HEK293 (cell line): ENCODE measurements at regions not wholly inside any gene's neighbourhood (a gene's known extent, or its start where the extent isn't known, plus 50 kb on each side); places are given as distances from the start of the nearest gene placed in this dataset.

Experiments
- CTCF ChIA-PET: fragments of 350-600 bp; formaldehyde crosslinking; extraction: SDS; loops from one replicate; lab custom pipeline; 2021; ENCODE audit warnings: antibody characterized with exemption; lab: Yijun Ruan, JAX
- POLR2A ChIA-PET: fragments of 300-600 bp; formaldehyde crosslinking; extraction: SDS; loops from one replicate; lab custom pipeline; 2020; ENCODE audit warnings: antibody characterized with exemption, inconsistent platforms; lab: Yijun Ruan, JAX
- H3K27ac ChIP-seq: fragments of 200-500 bp; sonication (Bioruptor generic); 2 replicates; pipeline ENCODE4 v1.5.1; 2014; ENCODE audit warnings: low read depth, low read length, control low read depth, inconsistent platforms; ENCODE audit errors: extremely low read depth
- H3K36me3 ChIP-seq, 2 experiments: fragments of 200-500 bp in 1 of 2; sonication (Bioruptor generic) in 1 of 2; 1 replicate in 1 of 2; 2 replicates in 1 of 2; pipeline ENCODE4 v1.5.1; 2014 to 2017; ENCODE audit warnings: inconsistent platforms in 2 of 2, low read length in 2 of 2; ENCODE audit not compliant: control insufficient read depth in 2 of 2, insufficient read depth in 1 of 2
- H3K4me1 ChIP-seq: fragments of 200-500 bp; sonication (Bioruptor generic); 2 replicates; pipeline ENCODE4 v1.5.1; 2014; ENCODE audit warnings: mild to moderate bottlenecking, low read length, inconsistent platforms; ENCODE audit not compliant: control insufficient read depth, insufficient read depth
- H3K4me3 ChIP-seq: 2 replicates; pipeline ENCODE4 v1.5.1; 2011; ENCODE audit warnings: low read depth, mild to moderate bottlenecking, control low read depth, low read length, moderate library complexity
- H3K9me3 ChIP-seq: fragments of 200-500 bp; sonication (Bioruptor generic); 2 replicates; pipeline ENCODE4 v1.5.1; 2014; ENCODE audit warnings: low read depth, low read length, inconsistent platforms; ENCODE audit not compliant: control insufficient read depth, insufficient read depth
- SETDB1 ChIP-seq: IDR thresholded peaks from one replicate; pipeline ENCODE4 v1.6.1; 2017; ENCODE audit warnings: mild to moderate bottlenecking, low read length, moderate library complexity, mixed read lengths; ENCODE audit not compliant: insufficient read length
- ZBTB7A ChIP-seq: fragments of 450-650 bp; formaldehyde crosslinking; IDR thresholded peaks from 2 replicates; pipeline ENCODE4 v1.5.1; 2016; ENCODE audit warnings: low read depth, missing biosample characterization, missing genetic modification characterization
- ZNF10 ChIP-seq: fragments of 450-650 bp; formaldehyde crosslinking; IDR thresholded peaks from 2 replicates; pipeline ENCODE4 v1.5.1; 2017; ENCODE audit warnings: missing biosample characterization, missing genetic modification characterization
- ZNF169 ChIP-seq: fragments of 450-650 bp; formaldehyde crosslinking; IDR thresholded peaks from 2 replicates; pipeline ENCODE4 v1.5.1; 2016; ENCODE audit warnings: missing biosample characterization, missing genetic modification characterization
- ZNF202 ChIP-seq: fragments of 450-650 bp; formaldehyde crosslinking; IDR thresholded peaks from 2 replicates; pipeline ENCODE4 v1.5.1; 2016; ENCODE audit warnings: missing biosample characterization, missing genetic modification characterization, borderline replicate concordance
- ZNF366 ChIP-seq: fragments of 450-650 bp; formaldehyde crosslinking; conservative IDR thresholded peaks from 2 replicates; pipeline ENCODE4 v1.5.1; 2016; ENCODE audit warnings: missing biosample characterization, missing genetic modification characterization
- ZNF473 ChIP-seq: fragments of 450-650 bp; formaldehyde crosslinking; IDR thresholded peaks from 2 replicates; pipeline ENCODE4 v1.5.1; 2017; ENCODE audit warnings: missing biosample characterization, missing genetic modification characterization
- ZNF48 ChIP-seq: fragments of 450-650 bp; formaldehyde crosslinking; IDR thresholded peaks from 2 replicates; pipeline ENCODE4 v1.5.1; 2016; ENCODE audit warnings: missing biosample characterization, missing genetic modification characterization
- ZNF521 ChIP-seq: fragments of 450-650 bp; formaldehyde crosslinking; IDR thresholded peaks from 2 replicates; pipeline ENCODE4 v1.5.1; 2017; ENCODE audit warnings: missing biosample characterization, mild to moderate bottlenecking, missing genetic modification characterization
- ZNF560 ChIP-seq: fragments of 450-650 bp; formaldehyde crosslinking; IDR thresholded peaks from 2 replicates; pipeline ENCODE4 v1.5.1; 2017; ENCODE audit warnings: missing biosample characterization, missing genetic modification characterization, borderline replicate concordance
- ZNF571 ChIP-seq: fragments of 450-650 bp; formaldehyde crosslinking; IDR thresholded peaks from 2 replicates; pipeline ENCODE4 v1.5.0; 2017; ENCODE audit warnings: missing biosample characterization, missing genetic modification characterization
- ZNF658 ChIP-seq: fragments of 450-650 bp; formaldehyde crosslinking; IDR thresholded peaks from 2 replicates; pipeline ENCODE4; 2016; ENCODE audit warnings: missing biosample characterization, missing genetic modification characterization
- ZNF837 ChIP-seq: fragments of 450-650 bp; formaldehyde crosslinking; IDR thresholded peaks from 2 replicates; pipeline ENCODE4 v1.5.1; 2016; ENCODE audit warnings: missing biosample characterization, missing genetic modification characterization
- ZXDB ChIP-seq: fragments of 450-650 bp; formaldehyde crosslinking; IDR thresholded peaks from 2 replicates; pipeline ENCODE4 v1.5.1; 2016; ENCODE audit warnings: missing biosample characterization, missing genetic modification characterization
- TF ChIP-seq, protein P1 (sequence below): fragments of 450-650 bp; formaldehyde crosslinking; IDR thresholded peaks from 2 replicates; pipeline ENCODE4 v1.5.1; 2016; ENCODE audit warnings: missing biosample characterization, missing genetic modification characterization
- TF ChIP-seq, protein P2 (sequence below): fragments of 450-650 bp; formaldehyde crosslinking; IDR thresholded peaks from 2 replicates; pipeline ENCODE4 v1.5.1; 2016; ENCODE audit warnings: missing biosample characterization, missing genetic modification characterization
- TF ChIP-seq, protein P3 (sequence below): fragments of 450-650 bp; formaldehyde crosslinking; IDR thresholded peaks from 2 replicates; pipeline ENCODE4 v1.5.1; 2016; ENCODE audit warnings: missing biosample characterization, missing genetic modification characterization
- TF ChIP-seq, protein P4 (sequence below): fragments of 450-650 bp; formaldehyde crosslinking; IDR thresholded peaks from 2 replicates; pipeline ENCODE4 v1.5.1; 2016; ENCODE audit warnings: missing biosample characterization, missing genetic modification characterization, low read depth
- TF ChIP-seq, protein P5 (sequence below): fragments of 450-650 bp; formaldehyde crosslinking; IDR thresholded peaks from 2 replicates; pipeline ENCODE4 v1.5.1; 2017; ENCODE audit warnings: missing biosample characterization, missing genetic modification characterization
- TF ChIP-seq, protein P6 (sequence below): fragments of 450-650 bp; formaldehyde crosslinking; IDR thresholded peaks from 2 replicates; pipeline ENCODE4 v1.5.1; 2017; ENCODE audit warnings: missing biosample characterization, missing genetic modification characterization

DNA sequence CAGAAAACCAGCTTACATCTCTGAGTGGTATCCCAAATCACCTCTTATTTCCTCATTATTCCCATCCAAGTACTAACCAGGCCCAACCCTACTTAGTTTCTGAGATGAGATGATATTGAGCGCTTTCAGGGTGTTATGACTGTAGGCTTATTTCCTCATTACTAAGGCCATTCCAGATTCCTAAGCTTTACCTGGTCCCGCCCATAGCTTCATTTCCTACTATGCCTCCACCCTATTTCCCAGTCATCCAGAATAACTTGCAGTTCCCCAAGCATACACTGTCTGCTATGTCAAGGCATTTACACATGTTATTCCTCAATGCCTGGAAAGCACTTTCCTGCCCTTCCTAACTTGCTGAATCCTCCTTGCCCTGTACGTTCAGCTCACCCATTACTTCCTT, 79.3 kb upstream of the SPAG17 start:
- no peak overlapping the region for H3K4me3 ChIP-seq
- CTCF ChIA-PET: no interaction called here
- no peak for TF ChIP-seq ZNF658
- TF ChIP-seq, protein P1, sequence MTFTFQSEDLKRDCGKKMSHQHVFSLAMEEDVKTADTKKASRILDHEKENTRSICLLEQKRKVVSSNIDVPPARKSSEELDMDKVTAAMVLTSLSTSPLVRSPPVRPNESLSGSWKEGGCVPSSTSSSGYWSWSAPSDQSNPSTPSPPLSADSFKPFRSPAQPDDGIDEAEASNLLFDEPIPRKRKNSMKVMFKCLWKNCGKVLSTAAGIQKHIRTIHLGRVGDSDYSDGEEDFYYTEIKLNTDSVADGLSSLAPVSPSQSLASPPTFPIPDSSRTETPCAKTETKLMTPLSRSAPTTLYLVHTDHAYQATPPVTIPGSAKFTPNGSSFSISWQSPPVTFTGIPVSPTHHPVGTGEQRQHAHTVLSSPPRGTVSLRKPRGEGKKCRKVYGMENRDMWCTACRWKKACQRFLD: no peak
- no peak for TF ChIP-seq ZNF10 (tag by site-specific recombination)
- TF ChIP-seq ZNF473 (tag by site-specific recombination): no peak
- TF ChIP-seq, protein P2, sequence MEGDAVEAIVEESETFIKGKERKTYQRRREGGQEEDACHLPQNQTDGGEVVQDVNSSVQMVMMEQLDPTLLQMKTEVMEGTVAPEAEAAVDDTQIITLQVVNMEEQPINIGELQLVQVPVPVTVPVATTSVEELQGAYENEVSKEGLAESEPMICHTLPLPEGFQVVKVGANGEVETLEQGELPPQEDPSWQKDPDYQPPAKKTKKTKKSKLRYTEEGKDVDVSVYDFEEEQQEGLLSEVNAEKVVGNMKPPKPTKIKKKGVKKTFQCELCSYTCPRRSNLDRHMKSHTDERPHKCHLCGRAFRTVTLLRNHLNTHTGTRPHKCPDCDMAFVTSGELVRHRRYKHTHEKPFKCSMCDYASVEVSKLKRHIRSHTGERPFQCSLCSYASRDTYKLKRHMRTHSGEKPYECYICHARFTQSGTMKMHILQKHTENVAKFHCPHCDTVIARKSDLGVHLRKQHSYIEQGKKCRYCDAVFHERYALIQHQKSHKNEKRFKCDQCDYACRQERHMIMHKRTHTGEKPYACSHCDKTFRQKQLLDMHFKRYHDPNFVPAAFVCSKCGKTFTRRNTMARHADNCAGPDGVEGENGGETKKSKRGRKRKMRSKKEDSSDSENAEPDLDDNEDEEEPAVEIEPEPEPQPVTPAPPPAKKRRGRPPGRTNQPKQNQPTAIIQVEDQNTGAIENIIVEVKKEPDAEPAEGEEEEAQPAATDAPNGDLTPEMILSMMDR: no peak
- no peak for TF ChIP-seq ZNF560
- TF ChIP-seq ZXDB (tag by site-specific recombination): no peak
- TF ChIP-seq ZNF837: no peak
- no peak for TF ChIP-seq ZNF571 (tag by site-specific recombination)
- no peak for TF ChIP-seq ZBTB7A (tag by site-specific recombination)
- no peak for TF ChIP-seq ZNF202 (tag by site-specific recombination)
- no peak for TF ChIP-seq SETDB1
- TF ChIP-seq, protein P3, sequence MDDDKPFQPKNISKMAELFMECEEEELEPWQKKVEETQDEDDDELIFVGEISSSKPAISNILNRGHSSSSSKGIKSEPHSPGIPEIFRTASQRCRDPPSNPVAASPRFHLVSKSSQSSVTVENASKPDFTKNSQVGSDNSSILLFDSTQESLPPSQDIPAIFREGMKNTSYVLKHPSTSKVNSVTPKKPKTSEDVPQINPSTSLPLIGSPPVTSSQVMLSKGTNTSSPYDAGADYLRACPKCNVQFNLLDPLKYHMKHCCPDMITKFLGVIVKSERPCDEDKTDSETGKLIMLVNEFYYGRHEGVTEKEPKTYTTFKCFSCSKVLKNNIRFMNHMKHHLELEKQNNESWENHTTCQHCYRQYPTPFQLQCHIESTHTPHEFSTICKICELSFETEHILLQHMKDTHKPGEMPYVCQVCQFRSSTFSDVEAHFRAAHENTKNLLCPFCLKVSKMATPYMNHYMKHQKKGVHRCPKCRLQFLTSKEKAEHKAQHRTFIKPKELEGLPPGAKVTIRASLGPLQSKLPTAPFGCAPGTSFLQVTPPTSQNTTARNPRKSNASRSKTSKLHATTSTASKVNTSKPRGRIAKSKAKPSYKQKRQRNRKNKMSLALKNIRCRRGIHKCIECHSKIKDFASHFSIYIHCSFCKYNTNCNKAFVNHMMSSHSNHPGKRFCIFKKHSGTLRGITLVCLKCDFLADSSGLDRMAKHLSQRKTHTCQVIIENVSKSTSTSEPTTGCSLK (tag by site-specific recombination): no peak
- TF ChIP-seq ZNF169 (tag by site-specific recombination): no peak
- no peak for TF ChIP-seq ZNF366
- TF ChIP-seq ZNF521 (tag by site-specific recombination): no peak
- TF ChIP-seq, protein P4, sequence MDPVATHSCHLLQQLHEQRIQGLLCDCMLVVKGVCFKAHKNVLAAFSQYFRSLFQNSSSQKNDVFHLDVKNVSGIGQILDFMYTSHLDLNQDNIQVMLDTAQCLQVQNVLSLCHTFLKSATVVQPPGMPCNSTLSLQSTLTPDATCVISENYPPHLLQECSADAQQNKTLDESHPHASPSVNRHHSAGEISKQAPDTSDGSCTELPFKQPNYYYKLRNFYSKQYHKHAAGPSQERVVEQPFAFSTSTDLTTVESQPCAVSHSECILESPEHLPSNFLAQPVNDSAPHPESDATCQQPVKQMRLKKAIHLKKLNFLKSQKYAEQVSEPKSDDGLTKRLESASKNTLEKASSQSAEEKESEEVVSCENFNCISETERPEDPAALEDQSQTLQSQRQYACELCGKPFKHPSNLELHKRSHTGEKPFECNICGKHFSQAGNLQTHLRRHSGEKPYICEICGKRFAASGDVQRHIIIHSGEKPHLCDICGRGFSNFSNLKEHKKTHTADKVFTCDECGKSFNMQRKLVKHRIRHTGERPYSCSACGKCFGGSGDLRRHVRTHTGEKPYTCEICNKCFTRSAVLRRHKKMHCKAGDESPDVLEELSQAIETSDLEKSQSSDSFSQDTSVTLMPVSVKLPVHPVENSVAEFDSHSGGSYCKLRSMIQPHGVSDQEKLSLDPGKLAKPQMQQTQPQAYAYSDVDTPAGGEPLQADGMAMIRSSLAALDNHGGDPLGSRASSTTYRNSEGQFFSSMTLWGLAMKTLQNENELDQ (tag by site-specific recombination): no peak
- TF ChIP-seq, protein P5, sequence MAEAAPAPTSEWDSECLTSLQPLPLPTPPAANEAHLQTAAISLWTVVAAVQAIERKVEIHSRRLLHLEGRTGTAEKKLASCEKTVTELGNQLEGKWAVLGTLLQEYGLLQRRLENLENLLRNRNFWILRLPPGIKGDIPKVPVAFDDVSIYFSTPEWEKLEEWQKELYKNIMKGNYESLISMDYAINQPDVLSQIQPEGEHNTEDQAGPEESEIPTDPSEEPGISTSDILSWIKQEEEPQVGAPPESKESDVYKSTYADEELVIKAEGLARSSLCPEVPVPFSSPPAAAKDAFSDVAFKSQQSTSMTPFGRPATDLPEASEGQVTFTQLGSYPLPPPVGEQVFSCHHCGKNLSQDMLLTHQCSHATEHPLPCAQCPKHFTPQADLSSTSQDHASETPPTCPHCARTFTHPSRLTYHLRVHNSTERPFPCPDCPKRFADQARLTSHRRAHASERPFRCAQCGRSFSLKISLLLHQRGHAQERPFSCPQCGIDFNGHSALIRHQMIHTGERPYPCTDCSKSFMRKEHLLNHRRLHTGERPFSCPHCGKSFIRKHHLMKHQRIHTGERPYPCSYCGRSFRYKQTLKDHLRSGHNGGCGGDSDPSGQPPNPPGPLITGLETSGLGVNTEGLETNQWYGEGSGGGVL (tag by site-specific recombination): no peak
- TF ChIP-seq, protein P6, sequence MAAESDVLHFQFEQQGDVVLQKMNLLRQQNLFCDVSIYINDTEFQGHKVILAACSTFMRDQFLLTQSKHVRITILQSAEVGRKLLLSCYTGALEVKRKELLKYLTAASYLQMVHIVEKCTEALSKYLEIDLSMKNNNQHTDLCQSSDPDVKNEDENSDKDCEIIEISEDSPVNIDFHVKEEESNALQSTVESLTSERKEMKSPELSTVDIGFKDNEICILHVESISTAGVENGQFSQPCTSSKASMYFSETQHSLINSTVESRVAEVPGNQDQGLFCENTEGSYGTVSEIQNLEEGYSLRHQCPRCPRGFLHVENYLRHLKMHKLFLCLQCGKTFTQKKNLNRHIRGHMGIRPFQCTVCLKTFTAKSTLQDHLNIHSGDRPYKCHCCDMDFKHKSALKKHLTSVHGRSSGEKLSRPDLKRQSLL (tag by site-specific recombination): no peak
- TF ChIP-seq ZNF48 (tag by site-specific recombination): no peak
- H3K9me3 ChIP-seq: no peaks in the 10 kb centered on the region
- H3K4me1 ChIP-seq: no peaks in the 10 kb centered on the region
- H3K27ac ChIP-seq: no peak overlapping the region
- POLR2A ChIA-PET: no interaction called here
- H3K36me3 ChIP-seq: no peaks in the 10 kb centered on the region
